ENCODE measurements at regions not wholly inside any gene's neighbourhood (a gene's known extent, or its start where the extent isn't known, plus 50 kb on each side); places are given as distances from the start of the nearest gene placed in this dataset.

GRCh38 chr18:23384778-23385736, 68.0 kb upstream of the RIOK3 start:
- Mint-ChIP-seq H3K4me1 (ENCODE audit: low read depth) (peaks cover 6% of the 10 kb centered on the region), H3K9me3 (no peaks in the 10 kb centered on the region), H3K4me3 (no peak overlapping the region), H3K27me3 (no peaks in the 10 kb centered on the region), H3K36me3 (ENCODE audit: low read depth) (peaks cover 9% of the 10 kb centered on the region), H3K27ac (no peak overlapping the region)
- intact Hi-C loops (cut with micrococcal nuclease), result no loop called here

GRCh38 chr18:23386317-23386716, 66.8 kb upstream of the RIOK3 start:
- Mint-ChIP-seq H3K9me3 (no peaks in the 10 kb centered on the region), H3K36me3 (ENCODE audit: low read depth) (peaks cover 9% of the 10 kb centered on the region), H3K4me1 (ENCODE audit: low read depth) (peaks cover 6% of the 10 kb centered on the region), H3K4me3 (no peak overlapping the region), H3K27me3 (no peaks in the 10 kb centered on the region), H3K27ac (no peak overlapping the region)
- intact Hi-C loops (cut with micrococcal nuclease), result no loop called here

GRCh38 chr18:23387265-23387664, 65.8 kb upstream of the RIOK3 start:
- peaks cover 6% of the 10 kb centered on the region for H3K4me1 Mint-ChIP-seq (ENCODE audit: low read depth)
- H3K9me3 Mint-ChIP-seq, result no peaks in the 10 kb centered on the region
- H3K36me3 Mint-ChIP-seq (ENCODE audit: low read depth), result peaks cover 9% of the 10 kb centered on the region
- no peak overlapping the region for H3K4me3 Mint-ChIP-seq
- no peaks in the 10 kb centered on the region for H3K27me3 Mint-ChIP-seq
- no peak overlapping the region for H3K27ac Mint-ChIP-seq
- intact Hi-C loops (cut with micrococcal nuclease), result no loop called here

- Mint-ChIP-seq H3K36me3 (ENCODE audit: low read depth) (peaks cover 3% of the 10 kb centered on the region), H3K4me1 (ENCODE audit: low read depth) (peaks cover 6% of the 10 kb centered on the region), H3K27me3 (no peaks in the 10 kb centered on the region), H3K9me3 (no peaks in the 10 kb centered on the region), H3K4me3 (no peak overlapping the region), H3K27ac (no peak overlapping the region)
- intact Hi-C loops (cut with micrococcal nuclease), result no loop called here
Measured at GRCh38 chr18:23388357-23388756, 64.7 kb upstream of the RIOK3 start.

GRCh38 chr18:23391156-23391555, 61.9 kb upstream of the RIOK3 start:
- no peaks in the 10 kb centered on the region for H3K27me3 Mint-ChIP-seq
- no peaks in the 10 kb centered on the region for H3K36me3 Mint-ChIP-seq (ENCODE audit: low read depth)
- no peak overlapping the region for H3K27ac Mint-ChIP-seq
- H3K9me3 Mint-ChIP-seq, result no peaks in the 10 kb centered on the region
- intact Hi-C loops (cut with micrococcal nuclease), result no loop called here
- no peaks in the 10 kb centered on the region for H3K4me1 Mint-ChIP-seq (ENCODE audit: low read depth)
- no peak overlapping the region for H3K4me3 Mint-ChIP-seq

GRCh38 chr18:23397907-23398306, 55.2 kb upstream of the RIOK3 start:
- Mint-ChIP-seq H3K9me3 (no peaks in the 10 kb centered on the region), H3K36me3 (ENCODE audit: low read depth) (no peaks in the 10 kb centered on the region), H3K4me1 (ENCODE audit: low read depth) (peaks cover 6% of the 10 kb centered on the region), H3K4me3 (no peak overlapping the region), H3K27me3 (no peaks in the 10 kb centered on the region), H3K27ac (no peak overlapping the region)
- intact Hi-C loops (cut with micrococcal nuclease), result no loop called here

- no peak overlapping the region for H3K4me3 Mint-ChIP-seq
- intact Hi-C loops (cut with micrococcal nuclease), result no loop called here
- H3K4me1 Mint-ChIP-seq (ENCODE audit: low read depth), result peaks cover 6% of the 10 kb centered on the region
- H3K9me3 Mint-ChIP-seq, result no peaks in the 10 kb centered on the region
- H3K36me3 Mint-ChIP-seq (ENCODE audit: low read depth), result no peaks in the 10 kb centered on the region
- H3K27me3 Mint-ChIP-seq, result no peaks in the 10 kb centered on the region
- no peak overlapping the region for H3K27ac Mint-ChIP-seq
Measured at GRCh38 chr18:23398401-23398800, 54.7 kb upstream of the RIOK3 start.

GRCh38 chr18:23399067-23399466, 54.0 kb upstream of the RIOK3 start:
- intact Hi-C loops (cut with micrococcal nuclease), result no loop called here
- no peaks in the 10 kb centered on the region for H3K36me3 Mint-ChIP-seq (ENCODE audit: low read depth)
- no peak overlapping the region for H3K4me3 Mint-ChIP-seq
- no peaks in the 10 kb centered on the region for H3K9me3 Mint-ChIP-seq
- H3K4me1 Mint-ChIP-seq (ENCODE audit: low read depth), result peaks cover 6% of the 10 kb centered on the region
- no peaks in the 10 kb centered on the region for H3K27me3 Mint-ChIP-seq
- H3K27ac Mint-ChIP-seq, result no peak overlapping the region

GRCh38 chr18:23400918-23401317, 52.2 kb upstream of the RIOK3 start:
- Mint-ChIP-seq H3K27ac (no peak overlapping the region), H3K27me3 (no peaks in the 10 kb centered on the region), H3K4me1 (ENCODE audit: low read depth) (peaks cover 6% of the 10 kb centered on the region), H3K4me3 (no peak overlapping the region), H3K9me3 (no peaks in the 10 kb centered on the region), H3K36me3 (ENCODE audit: low read depth) (no peaks in the 10 kb centered on the region)
- intact Hi-C loops (cut with micrococcal nuclease), result no loop called here

GRCh38 chr18:23401400-23402347, 51.4 kb upstream of the RIOK3 start:
- Mint-ChIP-seq H3K4me3 (no peak overlapping the region), H3K9me3 (peaks cover 6% of the 10 kb centered on the region), H3K36me3 (ENCODE audit: low read depth) (no peaks in the 10 kb centered on the region), H3K27ac (no peak overlapping the region), H3K4me1 (ENCODE audit: low read depth) (peaks cover 3% of the 10 kb centered on the region), H3K27me3 (no peaks in the 10 kb centered on the region)
- intact Hi-C loops (cut with micrococcal nuclease), result no loop called here
